Adrenal gland (tissue), 5 donors: ENCODE measurements at regions not wholly inside any gene's neighbourhood (a gene's known extent, or its start where the extent isn't known, plus 50 kb on each side); places are given as distances from the start of the nearest gene placed in this dataset.

ENCODE experiments used
- POLR2A ChIP-seq, 2 donors: fragments of 450-650 bp; IDR thresholded peaks; one replicate each; pipeline ENCODE4 v1.6.1; 2017; ENCODE audit warnings: antibody characterized with exemption in 2 of 2, mild to moderate bottlenecking in 2 of 2, moderate library complexity in 1 of 2
- TF ChIP-seq, protein P1 (sequence below), 6 experiments: fragments of 450-650 bp in 4 of 6; fragments of 200-600 bp in 2 of 6; sonication (generic) in 1 of 6; IDR thresholded peaks; 1 replicate in 5 of 6; 2 replicates in 1 of 6; pipeline versions ENCODE4 v1.5.1 to v1.8.0; 2016 to 2021; ENCODE audit warnings: antibody characterized with exemption in 6 of 6, mild to moderate bottlenecking in 2 of 6, moderate library complexity in 1 of 6
- donor health status: DM: no; HTN: no; CAD: no.

DNA sequence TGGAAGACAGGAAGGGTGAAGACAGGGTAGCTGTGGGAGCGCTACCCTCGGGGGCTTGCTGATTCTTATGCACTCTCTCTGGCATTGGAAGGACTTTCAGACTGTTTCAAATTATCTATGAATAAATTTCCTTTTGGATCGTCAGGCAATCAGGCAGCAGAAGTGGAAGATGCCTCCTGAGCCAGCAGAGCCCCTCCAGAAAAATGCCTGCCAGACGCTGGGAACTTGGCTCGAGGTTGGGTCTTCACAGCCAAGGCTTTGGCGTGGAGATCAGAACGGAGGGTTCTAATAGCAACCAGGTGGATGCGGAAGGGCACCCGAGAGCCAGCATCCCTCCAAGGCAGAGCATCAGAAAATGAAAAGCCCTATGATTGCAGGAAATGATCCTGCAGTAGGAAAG is 119.2 kb upstream of the RFLNA start:
- TF ChIP-seq, protein P1, sequence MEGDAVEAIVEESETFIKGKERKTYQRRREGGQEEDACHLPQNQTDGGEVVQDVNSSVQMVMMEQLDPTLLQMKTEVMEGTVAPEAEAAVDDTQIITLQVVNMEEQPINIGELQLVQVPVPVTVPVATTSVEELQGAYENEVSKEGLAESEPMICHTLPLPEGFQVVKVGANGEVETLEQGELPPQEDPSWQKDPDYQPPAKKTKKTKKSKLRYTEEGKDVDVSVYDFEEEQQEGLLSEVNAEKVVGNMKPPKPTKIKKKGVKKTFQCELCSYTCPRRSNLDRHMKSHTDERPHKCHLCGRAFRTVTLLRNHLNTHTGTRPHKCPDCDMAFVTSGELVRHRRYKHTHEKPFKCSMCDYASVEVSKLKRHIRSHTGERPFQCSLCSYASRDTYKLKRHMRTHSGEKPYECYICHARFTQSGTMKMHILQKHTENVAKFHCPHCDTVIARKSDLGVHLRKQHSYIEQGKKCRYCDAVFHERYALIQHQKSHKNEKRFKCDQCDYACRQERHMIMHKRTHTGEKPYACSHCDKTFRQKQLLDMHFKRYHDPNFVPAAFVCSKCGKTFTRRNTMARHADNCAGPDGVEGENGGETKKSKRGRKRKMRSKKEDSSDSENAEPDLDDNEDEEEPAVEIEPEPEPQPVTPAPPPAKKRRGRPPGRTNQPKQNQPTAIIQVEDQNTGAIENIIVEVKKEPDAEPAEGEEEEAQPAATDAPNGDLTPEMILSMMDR (IDR thresholded peaks at IDR 0.05): no peak
- TF ChIP-seq POLR2A (IDR thresholded peaks at IDR 0.05): no peak
